ENCODE measurements at regions not wholly inside any gene's neighbourhood (a gene's known extent, or its start where the extent isn't known, plus 50 kb on each side); places are given as distances from the start of the nearest gene placed in this dataset.

GRCh38 chr17:77493238-77493820, 352.6 kb downstream of the SEC14L1 start:
- Histone ChIP-seq H3K9me3 (ENCODE audit: control insufficient read depth, insufficient read depth, low read depth, low read length) (no peaks in the 10 kb centered on the region), H3K4me3 (ENCODE audit: low read depth, low read length) (no peak overlapping the region), H3K27ac (ENCODE audit: extremely low read depth, low read depth, low read length) (no peak overlapping the region), H3K4me1 (ENCODE audit: control insufficient read depth, insufficient read depth, low read length) (no peaks in the 10 kb centered on the region), H3K36me3 (ENCODE audit: control insufficient read depth in 2 of 2, insufficient read depth in 1 of 2, low read length in 2 of 2) (peaks cover 0 to 78% of the 10 kb centered on the region in 2 experiments; a peak in 2 of 3 replicates)
- ChIA-PET CTCF (interaction anchor here (0.5 to 3.3 kb wide), 4 partner anchors 64 to 161 kb away, joined by 3 to 62 read pairs (median 4); no protein-coding TSS in a partner anchor), POLR2A (no interaction called here)
- peak; percentile 33; the same call in 1 of the 2 replicates for TF ChIP-seq ZNF600 (tag by site-specific recombination; IDR thresholded peaks at IDR 0.05)
- peak; percentile 60 for TF ChIP-seq ZBTB17 (tag by site-specific recombination; IDR thresholded peaks at IDR 0.05)
- no peak for TF ChIP-seq ZNF155 (tag by site-specific recombination; IDR thresholded peaks at IDR 0.05)
- TF ChIP-seq, protein P1, sequence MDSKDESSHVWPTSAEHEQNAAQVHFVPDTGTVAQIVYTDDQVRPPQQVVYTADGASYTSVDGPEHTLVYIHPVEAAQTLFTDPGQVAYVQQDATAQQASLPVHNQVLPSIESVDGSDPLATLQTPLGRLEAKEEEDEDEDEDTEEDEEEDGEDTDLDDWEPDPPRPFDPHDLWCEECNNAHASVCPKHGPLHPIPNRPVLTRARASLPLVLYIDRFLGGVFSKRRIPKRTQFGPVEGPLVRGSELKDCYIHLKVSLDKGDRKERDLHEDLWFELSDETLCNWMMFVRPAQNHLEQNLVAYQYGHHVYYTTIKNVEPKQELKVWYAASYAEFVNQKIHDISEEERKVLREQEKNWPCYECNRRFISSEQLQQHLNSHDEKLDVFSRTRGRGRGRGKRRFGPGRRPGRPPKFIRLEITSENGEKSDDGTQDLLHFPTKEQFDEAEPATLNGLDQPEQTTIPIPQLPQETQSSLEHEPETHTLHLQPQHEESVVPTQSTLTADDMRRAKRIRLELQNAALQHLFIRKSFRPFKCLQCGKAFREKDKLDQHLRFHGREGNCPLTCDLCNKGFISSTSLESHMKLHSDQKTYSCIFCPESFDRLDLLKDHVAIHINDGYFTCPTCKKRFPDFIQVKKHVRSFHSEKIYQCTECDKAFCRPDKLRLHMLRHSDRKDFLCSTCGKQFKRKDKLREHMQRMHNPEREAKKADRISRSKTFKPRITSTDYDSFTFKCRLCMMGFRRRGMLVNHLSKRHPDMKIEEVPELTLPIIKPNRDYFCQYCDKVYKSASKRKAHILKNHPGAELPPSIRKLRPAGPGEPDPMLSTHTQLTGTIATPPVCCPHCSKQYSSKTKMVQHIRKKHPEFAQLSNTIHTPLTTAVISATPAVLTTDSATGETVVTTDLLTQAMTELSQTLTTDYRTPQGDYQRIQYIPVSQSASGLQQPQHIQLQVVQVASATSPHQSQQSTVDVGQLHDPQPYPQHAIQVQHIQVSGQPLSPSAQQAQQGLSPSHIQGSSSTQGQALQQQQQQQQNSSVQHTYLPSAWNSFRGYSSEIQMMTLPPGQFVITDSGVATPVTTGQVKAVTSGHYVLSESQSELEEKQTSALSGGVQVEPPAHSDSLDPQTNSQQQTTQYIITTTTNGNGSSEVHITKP (tag by site-specific recombination; IDR thresholded peaks at IDR 0.05): no peak
- TF ChIP-seq ZNF292 (tag by site-specific recombination; IDR thresholded peaks at IDR 0.05; ENCODE audit: borderline replicate concordance, low read depth): no peak

DNA sequence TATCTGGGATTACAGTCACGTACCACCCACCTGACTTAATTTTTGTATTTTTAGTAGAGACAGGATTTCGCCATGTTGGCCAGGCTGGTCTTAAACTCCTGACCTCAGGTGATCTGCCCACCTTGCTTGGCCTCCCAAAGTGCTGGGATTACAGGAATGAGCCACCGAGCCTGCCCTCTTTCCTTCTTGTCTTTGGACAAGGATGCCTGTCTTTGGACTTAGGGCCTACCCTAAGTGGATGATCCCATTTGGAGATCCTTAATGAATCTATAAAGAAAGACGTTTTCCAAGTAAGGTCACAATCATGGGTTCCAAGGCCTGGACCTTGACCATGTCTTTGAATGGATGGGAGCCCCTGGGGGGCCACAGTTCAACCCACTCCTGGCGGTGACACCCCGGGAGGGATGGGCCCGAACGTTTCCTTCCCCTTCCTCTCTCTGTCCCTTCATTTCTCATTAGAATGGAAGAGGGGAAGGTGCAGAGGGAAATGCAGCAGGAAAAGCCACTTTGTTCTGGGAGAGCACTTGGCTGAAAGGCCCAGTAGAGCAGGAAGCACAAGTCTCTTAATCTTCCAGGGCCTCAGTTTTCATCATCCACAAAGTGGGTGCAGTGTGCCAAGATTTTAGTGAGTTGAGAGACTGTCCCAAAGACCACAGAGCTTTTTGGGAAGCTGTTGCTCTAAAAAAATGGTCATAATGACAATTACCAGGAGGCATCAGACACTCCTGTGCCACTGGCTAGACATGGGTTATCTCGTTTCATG, 353.3 kb downstream of the SEC14L1 start:
- H3K4me1 ChIP-seq (ENCODE audit: control insufficient read depth, insufficient read depth, low read length): no peaks in the 10 kb centered on the region
- ChIA-PET CTCF (interaction anchor here (0.5 to 4.4 kb wide), 24 partner anchors 9 to 246 kb away, joined by 3 to 94 read pairs (median 4); no protein-coding TSS in a partner anchor), POLR2A (interaction anchor here (1.6 kb wide), 1 partner anchor 64 kb away, joined by 3 read pairs; no protein-coding TSS in a partner anchor)
- H3K9me3 ChIP-seq (ENCODE audit: control insufficient read depth, insufficient read depth, low read depth, low read length): no peaks in the 10 kb centered on the region
- H3K36me3 ChIP-seq (ENCODE audit: control insufficient read depth in 2 of 2, insufficient read depth in 1 of 2, low read length in 2 of 2): peaks cover 0 to 74% of the 10 kb centered on the region in 2 experiments; a peak in 2 of 3 replicates
- no peak overlapping the region for H3K4me3 ChIP-seq (ENCODE audit: low read depth, low read length)
- no peak overlapping the region for H3K27ac ChIP-seq (ENCODE audit: extremely low read depth, low read depth, low read length)
- TF ChIP-seq ZBTB20 (tag by site-specific recombination; IDR thresholded peaks at IDR 0.05): no peak
- no peak for TF ChIP-seq ZNF292 (tag by site-specific recombination; IDR thresholded peaks at IDR 0.05; ENCODE audit: borderline replicate concordance, low read depth)
- no peak for TF ChIP-seq ZNF132 (tag by site-specific recombination; IDR thresholded peaks at IDR 0.05; ENCODE audit: borderline replicate concordance)
- no peak for TF ChIP-seq ZNF514 (tag by site-specific recombination; IDR thresholded peaks at IDR 0.05)
- no peak for TF ChIP-seq ZNF23 (tag by site-specific recombination; IDR thresholded peaks at IDR 0.05; ENCODE audit: borderline replicate concordance)
- TF ChIP-seq, protein P2, sequence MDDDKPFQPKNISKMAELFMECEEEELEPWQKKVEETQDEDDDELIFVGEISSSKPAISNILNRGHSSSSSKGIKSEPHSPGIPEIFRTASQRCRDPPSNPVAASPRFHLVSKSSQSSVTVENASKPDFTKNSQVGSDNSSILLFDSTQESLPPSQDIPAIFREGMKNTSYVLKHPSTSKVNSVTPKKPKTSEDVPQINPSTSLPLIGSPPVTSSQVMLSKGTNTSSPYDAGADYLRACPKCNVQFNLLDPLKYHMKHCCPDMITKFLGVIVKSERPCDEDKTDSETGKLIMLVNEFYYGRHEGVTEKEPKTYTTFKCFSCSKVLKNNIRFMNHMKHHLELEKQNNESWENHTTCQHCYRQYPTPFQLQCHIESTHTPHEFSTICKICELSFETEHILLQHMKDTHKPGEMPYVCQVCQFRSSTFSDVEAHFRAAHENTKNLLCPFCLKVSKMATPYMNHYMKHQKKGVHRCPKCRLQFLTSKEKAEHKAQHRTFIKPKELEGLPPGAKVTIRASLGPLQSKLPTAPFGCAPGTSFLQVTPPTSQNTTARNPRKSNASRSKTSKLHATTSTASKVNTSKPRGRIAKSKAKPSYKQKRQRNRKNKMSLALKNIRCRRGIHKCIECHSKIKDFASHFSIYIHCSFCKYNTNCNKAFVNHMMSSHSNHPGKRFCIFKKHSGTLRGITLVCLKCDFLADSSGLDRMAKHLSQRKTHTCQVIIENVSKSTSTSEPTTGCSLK (tag by site-specific recombination; IDR thresholded peaks at IDR 0.05): no peak
- no peak for TF ChIP-seq ZNF18 (tag by site-specific recombination; IDR thresholded peaks at IDR 0.05)
- TF ChIP-seq ZNF202 (tag by site-specific recombination; IDR thresholded peaks at IDR 0.05; ENCODE audit: borderline replicate concordance): no peak
- TF ChIP-seq KLF8 (tag by site-specific recombination; IDR thresholded peaks at IDR 0.05): no peak
